ENCODE measurements at regions not wholly inside any gene's neighbourhood (a gene's known extent, or its start where the extent isn't known, plus 50 kb on each side); places are given as distances from the start of the nearest gene placed in this dataset.

DNA sequence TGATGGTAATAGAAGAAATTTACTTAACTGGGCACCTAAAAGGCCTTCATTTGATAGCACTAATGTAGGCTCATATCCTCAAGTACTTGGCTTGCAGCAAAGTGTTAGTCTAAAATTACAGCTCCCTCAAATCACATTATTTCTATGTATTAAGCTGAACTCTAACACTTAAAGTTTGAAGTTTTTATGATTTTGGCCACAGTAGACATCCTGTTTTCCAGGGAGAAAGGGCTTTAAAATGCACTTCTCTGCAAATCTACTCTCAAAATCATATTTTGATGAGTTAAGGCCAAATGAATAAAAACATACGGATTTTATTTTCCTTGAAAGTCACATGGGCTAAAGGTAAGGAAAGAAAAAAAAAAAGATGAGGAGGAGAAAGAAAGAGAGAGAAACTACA lies 575.5 kb downstream of the PLPP3 start:
- DNase-seq = no peak

DNA sequence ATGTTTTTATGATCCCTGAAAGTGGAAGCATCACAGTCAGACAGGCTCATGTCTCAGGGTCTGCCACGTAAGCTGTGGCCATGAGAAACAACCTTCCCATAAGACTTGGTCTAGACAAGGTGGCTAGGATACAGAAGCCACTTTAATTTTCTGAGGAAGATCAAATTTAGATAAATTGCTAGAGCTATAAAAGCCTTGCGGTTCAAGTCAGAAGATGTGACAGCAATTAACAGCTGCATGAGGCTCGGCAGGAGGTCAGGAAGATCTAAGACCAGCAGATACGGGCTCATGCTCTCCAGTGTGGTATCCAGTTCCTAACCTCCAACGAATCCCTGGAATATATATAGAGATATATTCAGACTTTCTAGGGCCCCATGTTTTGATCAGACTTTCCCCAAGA lies 577.1 kb downstream of the PLPP3 start:
- no peak for DNase-seq

- no peak for DNase-seq
Measured at GRCh38 chr1:56000424-56000823, 578.9 kb downstream of the PLPP3 start.

GRCh38 chr1:55997536-55997935 lies 581.8 kb downstream of the PLPP3 start:
- no peak for DNase-seq

DNA sequence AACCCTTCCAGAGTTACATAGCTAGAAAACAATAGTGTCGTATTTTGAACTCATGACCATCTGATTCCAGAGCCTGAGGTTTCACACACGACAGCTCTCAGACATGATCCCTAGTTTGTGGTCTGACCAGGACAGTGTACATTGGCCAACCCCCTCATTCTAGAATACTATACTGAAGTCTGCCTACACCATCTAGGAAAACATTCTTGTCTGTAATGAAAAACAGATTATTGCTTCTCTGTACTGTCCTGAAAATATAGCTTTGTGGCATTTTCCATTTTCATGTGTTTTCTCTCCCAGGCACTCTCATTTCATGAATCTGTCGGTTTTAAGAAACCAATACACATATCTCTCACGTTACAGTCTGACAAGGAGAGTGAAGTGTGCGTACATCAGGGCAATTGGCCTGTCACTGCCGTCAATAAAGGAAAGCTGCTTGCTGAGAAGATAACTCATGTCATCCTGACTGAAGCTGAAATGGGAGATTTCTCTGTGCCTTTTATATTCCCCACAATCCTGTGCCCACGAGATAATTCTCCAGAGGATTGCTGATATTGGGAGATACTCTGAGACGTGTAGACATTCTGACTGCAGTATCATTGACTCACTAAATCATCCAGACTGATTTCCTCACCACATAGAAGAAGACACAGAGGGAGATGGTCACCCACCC lies 585.6 kb downstream of the PLPP3 start:
- DNase-seq = no peak

GRCh38 chr1:55990007-55990406 lies 589.4 kb downstream of the PLPP3 start:
- no peak for DNase-seq

DNA sequence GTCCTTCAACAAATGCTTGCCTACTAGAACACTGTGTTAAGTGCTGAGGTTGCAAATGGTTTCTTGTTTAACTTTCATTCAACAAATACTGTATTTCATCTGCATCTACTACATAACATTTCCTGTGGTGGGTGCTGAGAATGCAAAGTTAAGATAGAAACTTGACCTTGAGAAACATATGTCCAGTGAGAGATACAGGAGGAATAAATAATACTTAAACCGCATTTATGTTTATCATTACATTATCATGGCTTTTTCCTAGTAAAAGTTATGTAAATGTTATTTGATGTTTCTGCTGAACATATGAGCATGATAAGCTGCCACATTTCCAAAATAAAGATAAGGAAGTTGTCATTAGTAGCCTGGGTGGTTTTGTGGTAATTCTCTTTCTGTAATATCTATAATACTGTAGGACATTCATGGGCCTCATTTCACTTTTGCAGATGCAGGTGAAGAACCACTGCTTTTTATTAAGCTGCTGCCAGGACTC lies 590.4 kb downstream of the PLPP3 start:
- no peak for DNase-seq

GRCh38 chr1:55987491-55988249 lies 591.7 kb downstream of the PLPP3 start:
- no peak for DNase-seq

DNA sequence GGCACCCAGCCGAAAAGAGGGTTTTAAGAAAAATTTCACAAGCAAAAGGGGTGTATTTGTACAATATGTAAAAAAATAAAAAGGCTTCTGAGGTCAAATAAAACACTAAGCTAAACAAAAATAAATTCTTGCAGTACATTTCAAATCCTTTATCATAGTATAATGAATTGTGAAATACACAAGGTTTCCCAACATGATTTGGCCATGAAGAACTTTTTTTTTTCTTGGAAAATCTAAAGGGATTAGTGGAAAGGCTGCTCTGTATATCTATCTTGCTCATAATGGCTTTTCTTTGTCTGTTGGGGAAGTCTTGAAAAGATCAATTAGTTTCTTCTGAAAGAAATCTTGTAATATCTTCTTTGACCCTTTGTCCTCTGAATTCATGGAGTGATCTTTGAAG lies 593.4 kb downstream of the PLPP3 start:
- DNase-seq = no peak

- DNase-seq = no peak
Measured at GRCh38 chr1:55981010-55981650, 598.2 kb downstream of the PLPP3 start.

GRCh38 chr1:55980582-55980981 lies 598.8 kb downstream of the PLPP3 start:
- DNase-seq = no peak

- no peak for DNase-seq
Measured at GRCh38 chr1:55974714-55975441, 604.5 kb downstream of the PLPP3 start.

DNA sequence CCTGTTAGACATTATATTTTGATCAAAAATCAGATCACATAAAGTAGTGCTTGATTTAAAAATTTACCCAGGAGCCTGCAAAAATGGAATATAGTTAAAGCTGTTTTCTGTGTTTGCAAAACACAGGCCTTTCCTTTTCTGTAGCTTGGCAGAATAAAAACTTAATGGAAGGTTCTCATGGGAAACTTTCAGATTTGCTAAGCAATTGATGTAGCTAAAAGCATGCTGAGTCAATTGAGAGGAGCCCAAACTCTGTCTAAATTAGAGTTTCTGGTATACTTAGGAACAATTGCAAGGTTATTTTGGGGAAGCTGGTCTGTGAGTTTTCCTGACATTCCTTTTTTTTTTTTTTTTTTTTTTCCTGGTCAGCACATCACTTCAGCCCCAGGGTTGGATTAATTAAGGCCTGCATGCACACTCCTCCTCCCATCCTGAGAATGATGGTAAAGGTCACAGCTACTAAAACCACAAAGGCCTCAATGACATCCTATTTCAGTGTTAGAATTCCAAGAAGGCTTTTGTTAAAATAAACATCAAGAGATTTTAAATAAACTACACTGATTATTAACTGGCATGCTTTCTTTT lies 608.7 kb downstream of the PLPP3 start:
- DNase-seq = no peak

- DNase-seq = no peak
Measured at GRCh38 chr1:55969322-55969721, 610.0 kb downstream of the PLPP3 start.

- no peak for DNase-seq
Measured at GRCh38 chr1:55968661-55969060, 610.7 kb downstream of the PLPP3 start.

DNA sequence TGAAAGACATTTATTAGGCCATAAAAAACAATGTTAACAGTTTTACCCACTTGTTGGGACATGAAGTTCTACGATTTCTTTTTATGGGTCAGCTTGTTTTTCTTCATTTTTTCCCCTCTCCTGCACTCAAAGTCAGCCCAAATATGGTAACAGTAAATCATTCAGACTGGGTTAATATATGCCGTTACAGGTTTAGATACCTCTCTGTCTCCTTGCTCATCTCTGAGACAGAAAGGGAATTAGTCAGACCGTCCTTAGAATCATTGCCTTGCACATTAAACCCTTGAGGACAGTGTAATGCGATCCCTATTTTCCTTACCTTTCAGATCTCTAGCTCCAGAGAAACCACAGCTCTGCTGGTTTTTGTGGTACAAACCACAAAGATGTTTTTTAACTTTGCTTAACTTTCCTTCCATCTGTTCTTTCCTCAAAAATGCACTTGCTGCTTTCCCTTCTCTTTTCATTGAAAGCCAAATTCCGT lies 613.3 kb downstream of the PLPP3 start:
- no peak for DNase-seq

DNA sequence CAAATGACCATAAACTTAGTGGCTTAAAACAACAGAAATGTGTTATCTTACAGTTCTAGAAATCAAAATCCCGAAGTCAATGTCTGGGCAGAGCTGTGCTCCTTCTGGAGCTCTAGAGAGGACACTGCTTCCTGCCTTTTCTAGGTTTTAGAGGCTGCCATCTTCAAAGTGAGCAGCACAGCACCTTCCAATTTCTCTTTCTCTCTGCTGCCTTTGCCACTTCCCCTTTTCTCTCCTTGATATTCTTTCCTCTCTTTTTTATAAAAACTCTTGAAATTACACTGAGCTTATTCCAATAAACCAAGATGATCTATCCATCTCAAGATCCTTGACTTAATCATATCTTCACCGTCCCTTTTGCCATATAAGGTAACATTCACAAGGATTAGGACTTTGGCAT lies 616.9 kb downstream of the PLPP3 start:
- DNase-seq = no peak

DNA sequence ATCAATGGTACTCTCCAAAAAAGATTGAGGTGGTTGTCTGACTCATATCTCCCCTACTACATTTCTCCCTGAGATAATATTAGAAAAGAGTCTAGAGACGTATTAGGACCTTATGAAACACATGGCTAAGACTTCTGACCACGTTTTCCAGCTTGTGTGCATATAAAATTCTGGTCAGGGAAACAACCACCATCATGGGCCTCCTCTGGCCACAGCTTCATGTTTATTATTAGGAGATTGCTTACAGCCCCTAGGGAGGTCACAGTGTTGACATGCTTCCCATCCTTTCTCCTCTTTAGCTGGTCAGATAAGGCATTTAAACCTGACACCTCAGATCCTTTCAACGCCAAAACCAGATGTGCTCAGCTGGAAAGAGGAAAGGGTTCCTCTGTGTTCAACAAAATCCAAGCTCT lies 620.2 kb downstream of the PLPP3 start:
- no peak for DNase-seq

GRCh38 chr1:55958498-55958897 lies 620.9 kb downstream of the PLPP3 start:
- DNase-seq = no peak

DNA sequence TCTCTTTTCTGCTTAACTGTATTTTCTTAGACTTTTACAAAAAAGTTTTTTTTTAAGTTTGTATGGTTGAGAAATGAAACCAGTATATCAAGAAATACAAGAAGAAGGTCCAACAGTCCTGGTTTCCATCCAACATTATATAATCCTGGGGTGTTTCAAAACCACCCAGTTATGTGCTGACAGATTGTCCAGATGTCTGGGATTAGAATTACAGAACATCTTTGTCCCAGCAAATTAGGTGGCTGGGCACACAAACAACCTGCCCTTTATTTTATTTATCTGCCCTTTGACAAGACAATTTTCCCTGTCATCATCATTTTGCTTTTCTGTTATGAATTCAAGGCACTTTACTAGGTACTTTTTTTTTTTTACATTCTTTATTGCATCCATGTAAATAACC lies 622.1 kb downstream of the PLPP3 start:
- DNase-seq = no peak

DNA sequence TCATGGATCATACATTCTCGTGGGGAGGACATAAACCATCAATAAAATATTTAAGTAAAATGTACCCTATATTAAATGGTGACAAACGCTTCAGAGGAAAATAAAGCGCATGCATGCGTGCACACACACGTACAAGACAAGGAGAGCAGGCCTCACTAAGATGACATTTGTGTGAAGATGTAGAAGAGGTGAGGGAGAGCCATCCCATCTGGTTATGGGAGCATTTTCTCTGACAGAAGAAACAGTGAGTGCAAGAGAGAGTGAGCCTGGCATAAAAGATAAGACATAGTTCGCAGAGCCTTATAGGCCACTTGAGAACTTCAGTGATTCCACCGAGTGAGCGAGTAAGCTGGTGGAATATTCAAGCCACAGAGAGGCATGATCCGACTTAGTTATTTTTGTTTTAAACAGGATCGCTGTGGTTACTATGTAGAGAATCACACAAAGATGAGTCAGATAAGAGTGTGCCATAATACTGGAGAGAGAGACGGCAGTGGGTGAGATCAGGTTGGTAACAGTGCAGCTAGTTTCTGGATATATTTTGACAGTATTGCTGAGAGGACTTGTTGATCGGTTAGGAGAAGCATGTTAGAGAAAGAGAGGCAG lies 624.2 kb downstream of the PLPP3 start:
- no peak for DNase-seq

- no peak for DNase-seq
Measured at GRCh38 chr1:55951291-55951690, 628.1 kb downstream of the PLPP3 start.

Data from activated CD4-positive, CD25-positive, alpha-beta regulatory T cell (primary cell).